NCI-H226 (cell line): ENCODE measurements at regions not wholly inside any gene's neighbourhood (a gene's known extent, or its start where the extent isn't known, plus 50 kb on each side); places are given as distances from the start of the nearest gene placed in this dataset.
A peak's percentile ranks its signal among the peaks of the same experiment; 100 is the strongest.
"Not testable (repeated sequence)": the region's sequence is repeated elsewhere in the genome, so short reads cannot be mapped to it uniquely, and the experiment has no call there.

ENCODE experiments used
- DNase-seq: peaks from one replicate; pipeline ENCODE4 v3.0.0-alpha.2; 2015

DNA sequence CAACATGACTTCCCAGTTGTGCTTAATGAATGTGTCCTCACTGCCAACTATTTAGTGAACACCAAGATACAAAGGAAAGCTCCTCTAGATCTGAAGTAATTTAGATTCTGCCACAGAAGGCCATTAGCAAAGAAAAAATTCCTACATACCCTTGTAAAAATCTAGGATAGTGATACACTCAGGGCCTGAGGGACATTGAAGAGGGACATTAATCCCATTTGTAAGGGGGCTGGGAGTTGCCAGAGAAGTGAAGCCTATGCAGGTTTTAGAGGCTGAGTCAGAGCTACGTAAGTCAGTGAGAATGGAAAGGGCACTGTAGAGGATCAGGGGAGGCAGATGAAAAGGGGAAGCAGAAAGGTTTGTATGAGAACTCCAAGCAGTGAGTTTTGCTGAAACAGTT, 286.9 kb upstream of the TARS1 start:
- DNase-seq = no peak

DNA sequence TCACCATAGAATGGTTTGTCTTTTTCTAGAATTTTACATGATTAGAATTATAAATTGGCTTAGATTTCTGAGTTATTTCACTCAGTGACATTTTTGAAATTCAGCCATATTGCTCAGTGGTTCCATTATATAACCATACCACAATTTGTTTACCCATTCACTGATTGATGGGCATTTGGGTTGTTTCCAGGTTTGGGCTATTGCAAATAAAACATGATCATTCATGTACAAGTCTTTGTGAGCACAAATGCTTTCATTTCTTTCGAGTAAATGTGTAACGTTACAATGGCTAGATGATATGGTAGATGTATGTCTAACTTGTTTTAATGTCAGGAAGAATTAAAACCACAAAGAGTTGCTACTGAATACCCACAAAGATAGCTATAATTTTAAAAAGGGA, 279.9 kb upstream of the TARS1 start:
- no peak for DNase-seq

- no peak for DNase-seq
Observed at GRCh38 chr5:33161421-33161820, 279.3 kb upstream of the TARS1 start.

DNA sequence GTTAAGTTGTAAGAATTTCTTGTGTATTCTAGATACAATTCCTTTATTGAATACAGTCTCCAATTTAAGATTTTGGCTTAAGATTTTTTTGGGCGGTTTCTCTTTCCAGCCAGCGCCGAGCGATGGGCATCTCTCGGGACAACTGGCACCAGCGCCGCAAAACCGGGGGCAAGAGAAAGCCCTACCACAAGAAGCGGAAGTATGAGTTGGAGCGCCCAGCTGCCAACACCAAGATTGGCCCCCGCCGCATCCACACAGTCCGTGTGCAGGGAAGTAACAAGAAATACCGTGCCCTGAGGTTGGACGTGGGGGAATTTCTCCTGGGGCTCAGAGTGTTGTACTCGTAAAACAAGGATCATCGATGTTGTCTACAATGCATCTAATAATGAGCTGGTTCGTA, 278.7 kb upstream of the TARS1 start:
- DNase-seq = no peak

GRCh38 chr5:33166522-33166921, 274.2 kb upstream of the TARS1 start:
- DNase-seq = no peak

GRCh38 chr5:33166948-33167347, 273.8 kb upstream of the TARS1 start:
- no peak for DNase-seq

DNA sequence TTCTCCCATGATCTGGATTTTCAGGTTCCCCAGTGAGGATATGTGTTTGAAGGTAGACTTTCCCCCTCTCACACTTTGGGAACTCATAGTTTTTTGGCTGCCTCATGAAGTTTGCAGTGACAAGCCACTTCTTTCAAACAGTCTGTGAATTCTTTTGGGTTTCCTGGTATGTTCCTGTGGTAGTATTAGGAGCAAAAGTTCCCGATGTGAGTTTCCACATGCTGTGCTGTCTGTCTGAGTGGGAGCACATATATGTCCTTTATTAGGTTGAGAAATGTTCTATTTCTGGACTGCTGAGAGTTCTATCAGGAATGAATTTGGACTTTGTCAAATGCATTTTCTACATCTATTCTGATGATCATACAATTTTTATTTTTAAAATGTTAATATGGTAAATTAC, 273.2 kb upstream of the TARS1 start:
- DNase-seq = no peak

DNA sequence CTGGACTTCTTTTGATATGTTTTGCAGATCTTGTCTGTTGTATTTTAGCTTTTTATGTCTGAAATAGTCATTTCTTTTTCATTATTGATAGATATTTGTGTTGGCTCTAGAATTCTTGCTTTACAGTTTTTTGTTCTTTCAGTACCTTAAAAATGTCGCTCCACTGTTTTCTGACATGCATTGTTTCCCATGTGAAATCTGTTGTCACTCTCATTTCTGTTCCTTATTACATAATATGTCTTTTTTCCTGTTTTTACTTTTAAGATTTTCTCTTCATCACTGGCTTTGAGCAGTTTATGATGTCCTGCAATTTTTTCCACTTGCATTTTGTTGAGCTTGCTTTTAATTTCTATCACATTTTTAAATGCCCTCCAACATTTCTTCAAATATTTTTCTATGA, 270.4 kb upstream of the TARS1 start:
- no peak for DNase-seq

GRCh38 chr5:33174383-33174782, 266.4 kb upstream of the TARS1 start:
- DNase-seq = no peak

- no peak for DNase-seq
Observed at GRCh38 chr5:33179301-33179700, 261.5 kb upstream of the TARS1 start.

- DNase-seq = no peak
Observed at GRCh38 chr5:33180900-33181299, 259.9 kb upstream of the TARS1 start.

- no peak for DNase-seq
Observed at GRCh38 chr5:33182986-33183385, 257.8 kb upstream of the TARS1 start.

GRCh38 chr5:33184367-33184766, 256.4 kb upstream of the TARS1 start:
- DNase-seq = peak; percentile 50

DNA sequence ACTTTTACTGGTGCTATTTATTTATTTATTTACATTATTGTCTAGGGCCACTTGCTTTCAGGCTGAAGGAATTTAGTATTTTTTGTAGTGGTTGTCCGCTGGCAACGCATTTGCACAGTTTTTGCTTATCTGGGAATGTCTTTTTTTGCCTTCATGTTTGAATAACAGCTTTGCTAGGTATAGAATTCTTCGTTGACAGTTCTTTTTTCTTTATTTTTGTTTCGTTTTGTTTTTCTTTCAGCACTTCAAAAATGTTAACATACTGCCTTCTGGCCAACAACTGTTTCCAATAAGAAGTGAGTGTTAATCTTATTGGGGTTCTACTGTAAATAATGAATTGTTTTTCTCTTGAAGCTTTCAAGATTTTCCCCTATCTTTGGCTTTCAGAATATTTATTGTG, 252.7 kb upstream of the TARS1 start:
- no peak for DNase-seq

DNA sequence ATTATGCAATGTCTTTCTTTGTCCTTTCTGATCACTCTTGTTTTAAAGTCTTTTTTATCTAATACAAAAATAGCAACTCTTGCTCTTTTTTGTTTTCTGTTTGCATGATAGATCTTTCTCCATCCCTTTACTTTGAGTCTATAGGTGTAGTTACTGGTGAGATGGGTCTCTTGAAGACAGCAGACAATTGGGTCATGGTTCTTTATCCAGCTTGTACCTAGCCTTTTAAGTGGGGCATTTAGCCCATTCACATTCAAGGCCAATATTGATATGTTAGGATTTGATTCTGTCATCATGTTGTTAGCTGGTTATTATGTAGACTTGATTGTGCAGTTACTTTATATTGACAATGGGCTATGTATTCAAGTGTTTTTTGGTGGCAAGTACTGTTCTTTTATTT, 245.9 kb upstream of the TARS1 start:
- no peak for DNase-seq

GRCh38 chr5:33195431-33196165, 245.2 kb upstream of the TARS1 start:
- peak; percentile 39 for DNase-seq

DNA sequence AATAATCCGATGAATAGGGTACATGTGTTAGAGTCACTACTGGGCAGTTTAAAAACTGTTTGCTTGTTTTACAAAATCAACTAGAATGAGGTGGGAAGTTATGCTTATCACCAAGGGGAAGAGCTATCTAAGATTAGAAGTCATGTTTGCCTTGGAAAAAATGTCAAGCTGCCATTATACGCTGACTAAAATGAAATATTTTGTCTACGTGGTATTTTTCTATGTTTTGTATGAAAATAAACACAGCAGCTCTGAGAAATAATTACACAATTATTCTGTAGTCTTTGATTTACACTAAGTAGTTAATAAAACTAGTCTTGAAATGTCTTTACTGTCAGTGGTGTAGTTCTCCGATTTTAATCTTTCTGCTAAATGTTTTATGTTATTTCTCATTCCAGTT, 241.9 kb upstream of the TARS1 start:
- DNase-seq = no peak

DNA sequence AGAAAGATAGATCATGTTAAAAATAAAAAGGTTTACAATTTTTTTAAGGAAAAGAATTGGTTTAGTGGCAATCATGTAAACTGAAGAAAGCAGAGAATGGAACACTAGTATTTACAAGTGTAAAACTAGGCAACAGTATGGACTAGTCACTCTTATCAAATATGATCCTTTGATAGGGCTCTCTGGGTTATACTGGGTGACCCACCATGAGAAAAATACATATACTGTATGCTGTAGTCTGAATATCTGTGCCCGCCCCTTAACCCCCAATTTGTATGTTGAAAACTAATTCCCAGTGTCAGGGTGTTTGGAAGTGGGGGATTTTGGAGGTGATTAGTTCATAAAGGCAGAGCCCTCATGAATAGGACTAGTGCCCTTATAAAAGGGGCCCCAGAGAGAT, 236.8 kb upstream of the TARS1 start:
- DNase-seq = no peak

GRCh38 chr5:33205079-33205478, 235.7 kb upstream of the TARS1 start:
- no peak for DNase-seq

- DNase-seq = no peak
Observed at GRCh38 chr5:33205727-33206410, 234.9 kb upstream of the TARS1 start.

- no peak for DNase-seq
Observed at GRCh38 chr5:33206962-33207506, 233.7 kb upstream of the TARS1 start.

DNA sequence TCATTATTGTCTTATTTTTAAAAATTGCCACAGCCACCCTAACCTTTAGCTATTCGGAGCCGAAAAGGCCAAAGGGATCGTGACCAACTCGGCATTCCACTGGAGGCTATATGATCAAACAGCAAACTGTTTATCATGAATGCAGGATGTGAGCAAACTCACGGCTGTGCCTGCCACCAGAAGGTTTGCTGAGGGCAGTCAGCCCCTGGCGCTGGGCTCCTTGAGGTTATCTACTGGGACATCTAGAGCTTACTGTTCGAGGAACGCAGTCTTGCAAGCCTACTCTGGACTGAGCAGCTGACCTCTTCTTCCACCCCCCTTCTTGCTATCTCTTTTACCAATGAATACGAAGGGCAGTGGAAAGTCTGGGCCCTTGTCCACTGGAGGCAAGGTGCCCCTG, 231.5 kb upstream of the TARS1 start:
- DNase-seq = no peak

- DNase-seq = not testable (repeated sequence)
Observed at GRCh38 chr5:33210221-33210620, 230.5 kb upstream of the TARS1 start.

DNA sequence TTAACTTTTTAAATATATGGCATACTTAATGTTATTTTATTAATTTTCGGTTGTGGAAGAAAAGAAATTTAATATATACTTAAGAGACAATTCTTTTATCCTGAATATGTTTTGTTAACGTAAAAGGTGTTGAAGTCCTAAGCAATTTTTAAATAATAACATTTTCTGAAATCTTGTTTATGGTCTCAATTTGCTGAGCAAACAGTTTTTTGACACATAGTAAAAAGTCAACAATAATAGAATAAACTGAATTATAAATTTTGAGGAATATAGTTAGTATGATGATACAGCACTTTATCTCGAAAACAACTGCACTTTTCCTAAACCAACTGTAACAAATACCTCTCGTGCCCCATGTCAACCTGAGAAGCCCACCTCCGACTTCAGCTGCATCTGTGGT, 229.8 kb upstream of the TARS1 start:
- DNase-seq = no peak

DNA sequence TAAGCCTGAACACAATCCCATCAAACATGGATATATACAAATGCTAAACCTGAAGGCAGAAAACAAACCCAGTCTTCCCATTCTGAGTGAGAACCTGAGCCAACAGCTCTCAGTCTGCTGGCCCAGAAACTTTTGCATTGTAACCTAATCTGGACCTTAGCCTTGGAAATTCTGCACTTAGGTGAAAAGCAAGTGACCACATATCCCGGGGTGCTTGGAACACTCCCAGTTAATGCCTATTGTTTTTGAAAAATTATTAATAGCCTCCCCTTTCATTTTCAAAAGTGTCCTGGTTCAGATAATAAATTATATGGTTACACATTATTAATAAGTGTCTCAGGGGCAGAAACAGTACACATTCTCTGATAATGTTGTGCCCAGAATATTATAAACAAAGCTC, 228.3 kb upstream of the TARS1 start:
- DNase-seq = no peak
